Activated CD4-positive, alpha-beta T cell treated with anti-CD3 and anti-CD28 coated beads for 48 hours (primary cell): ENCODE measurements at regions not wholly inside any gene's neighbourhood (a gene's known extent, or its start where the extent isn't known, plus 50 kb on each side); places are given as distances from the start of the nearest gene placed in this dataset.
"Not testable (repeated sequence)": the region's sequence is repeated elsewhere in the genome, so short reads cannot be mapped to it uniquely, and the experiment has no call there.

Experiments
- DNase-seq: peaks from one replicate; pipeline ENCODE4 v3.0.0-alpha.2; 2020

GRCh38 chr5:19285286-19285685 lies 702.7 kb downstream of the CDH18 start:
- DNase-seq: no peak

DNA sequence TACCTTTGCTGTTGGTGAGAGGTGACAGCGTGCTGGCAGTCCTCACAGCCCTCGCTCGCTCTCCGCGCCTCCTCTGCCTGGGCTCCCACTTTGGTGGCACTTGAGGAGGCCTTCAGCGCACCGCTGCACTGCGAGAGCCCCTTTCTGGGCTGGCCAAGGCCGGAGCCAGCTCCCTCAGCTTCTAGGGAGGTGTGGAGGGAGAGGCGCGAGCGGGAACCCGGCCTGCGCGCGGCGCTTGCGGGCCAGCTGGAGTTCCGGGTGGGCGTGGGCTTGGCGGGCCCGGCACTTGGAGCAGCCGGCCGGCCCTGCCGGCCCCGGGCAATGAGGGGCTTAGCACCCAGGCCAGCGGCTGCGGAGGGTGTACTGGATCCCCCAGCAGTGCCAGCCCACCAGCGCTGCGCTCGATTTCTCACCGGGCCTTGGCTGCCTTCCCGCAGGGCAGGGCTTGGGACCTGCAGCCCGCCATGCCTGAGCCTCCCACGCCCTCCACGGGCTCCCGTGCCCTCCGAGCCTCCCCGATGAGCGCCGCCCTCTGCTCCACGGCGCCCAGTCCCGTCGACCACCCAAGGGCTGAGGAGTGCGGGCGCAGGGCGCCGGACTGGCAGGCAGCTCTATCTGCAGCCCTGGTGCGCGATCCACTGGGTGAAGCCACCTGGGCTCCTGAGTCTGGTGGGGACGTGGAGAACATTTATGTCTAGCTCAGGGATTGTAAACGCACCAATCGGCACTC lies 700.3 kb downstream of the CDH18 start:
- DNase-seq: not testable (repeated sequence)

DNA sequence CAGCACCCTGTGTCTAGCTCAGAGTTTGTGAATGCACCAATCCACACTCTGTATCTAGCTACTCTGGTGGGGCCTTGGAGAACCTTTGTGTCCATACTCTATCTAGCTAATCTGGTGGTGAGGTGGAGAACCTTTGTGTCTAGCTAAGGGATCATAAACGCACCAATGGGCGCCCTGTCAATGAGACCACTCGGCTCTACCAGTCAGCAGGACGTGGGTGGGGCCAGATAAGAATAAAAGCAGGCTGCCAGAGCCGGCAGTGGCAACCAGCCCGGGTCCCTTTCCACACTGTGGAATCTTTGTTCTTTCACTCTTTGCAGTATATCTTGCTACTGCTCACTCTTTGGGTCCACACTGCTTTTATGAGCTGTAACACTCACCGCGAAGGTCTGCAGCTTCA lies 699.7 kb downstream of the CDH18 start:
- DNase-seq: not testable (repeated sequence)

DNA sequence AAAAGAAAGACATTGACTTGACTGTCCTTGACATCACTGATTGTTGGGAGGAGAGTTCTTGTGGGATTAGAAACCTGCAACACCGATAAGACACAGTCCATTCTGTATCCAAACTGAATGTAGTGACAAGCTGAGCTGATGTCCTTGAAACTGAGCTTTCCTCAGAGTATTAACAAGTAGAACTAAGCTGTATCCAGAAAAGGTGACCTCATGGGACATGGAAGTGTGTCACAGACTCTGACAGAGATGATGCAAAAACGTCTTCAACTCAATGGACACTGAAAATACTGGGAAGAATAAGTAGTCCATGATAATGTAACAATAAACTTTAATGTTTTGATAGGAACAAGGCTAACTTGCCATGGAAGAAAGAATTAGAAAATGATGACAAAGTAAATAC lies 690.1 kb downstream of the CDH18 start:
- no peak for DNase-seq

DNA sequence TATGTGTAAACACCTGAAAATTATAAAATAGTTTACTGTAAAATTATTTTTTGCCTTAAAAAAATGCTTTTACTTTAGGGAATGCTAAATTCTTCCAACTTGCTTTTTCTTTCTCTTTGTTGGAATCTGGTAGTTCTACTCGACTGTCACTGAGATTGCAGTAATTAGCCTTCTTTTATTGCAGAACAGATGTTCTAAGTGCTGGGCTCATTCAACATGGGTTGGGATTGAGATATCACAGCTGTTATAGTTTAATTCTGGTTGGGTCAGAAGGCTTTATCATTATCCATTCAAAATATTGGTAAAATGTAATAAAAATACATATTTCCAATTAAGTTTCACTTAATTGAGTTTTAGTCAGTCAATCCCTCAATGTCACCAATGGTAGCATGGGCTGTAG lies 686.7 kb downstream of the CDH18 start:
- DNase-seq: no peak

- DNase-seq: no peak
Measured at GRCh38 chr5:19314840-19315239, 673.2 kb downstream of the CDH18 start.

DNA sequence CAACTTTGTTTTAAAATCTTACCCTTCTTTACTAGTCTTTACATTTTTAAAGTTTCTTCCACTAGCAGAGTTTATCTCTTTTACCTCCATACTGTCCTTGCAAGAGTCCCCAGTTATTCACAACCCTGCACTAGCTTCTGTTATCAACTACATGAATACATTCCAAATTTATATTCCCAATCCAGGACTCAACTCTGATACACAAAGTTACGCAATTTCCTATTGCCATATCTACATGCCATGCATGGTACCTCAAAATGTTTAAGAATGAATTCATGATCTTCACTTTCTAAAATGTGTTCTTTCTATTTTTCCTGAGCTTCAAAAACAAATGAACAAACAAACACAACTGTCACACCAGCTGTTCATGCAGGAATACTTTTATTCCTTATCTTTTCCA lies 668.7 kb downstream of the CDH18 start:
- DNase-seq: no peak

- DNase-seq: no peak
Measured at GRCh38 chr5:19322716-19323485, 665.1 kb downstream of the CDH18 start.

DNA sequence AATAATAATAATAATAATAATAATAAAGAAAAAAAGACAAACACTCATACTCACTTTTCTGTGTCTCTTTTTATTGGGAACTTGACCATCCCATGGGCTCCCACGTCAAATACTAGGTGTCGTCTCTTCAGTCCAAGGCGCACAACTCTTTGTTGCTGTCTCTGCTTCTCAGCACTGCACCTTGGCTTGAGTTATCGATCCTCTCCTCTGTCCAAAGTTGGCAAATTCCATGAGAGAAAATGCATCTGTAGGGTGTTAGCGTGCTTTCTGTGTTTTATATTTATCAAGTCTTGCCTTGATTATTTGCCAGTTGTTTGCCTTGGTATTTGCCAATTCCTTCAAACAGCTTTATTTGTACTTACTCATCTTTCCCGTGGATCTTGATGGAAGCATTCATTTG lies 653.7 kb downstream of the CDH18 start:
- no peak for DNase-seq

GRCh38 chr5:19342942-19343341 lies 645.1 kb downstream of the CDH18 start:
- DNase-seq: no peak

DNA sequence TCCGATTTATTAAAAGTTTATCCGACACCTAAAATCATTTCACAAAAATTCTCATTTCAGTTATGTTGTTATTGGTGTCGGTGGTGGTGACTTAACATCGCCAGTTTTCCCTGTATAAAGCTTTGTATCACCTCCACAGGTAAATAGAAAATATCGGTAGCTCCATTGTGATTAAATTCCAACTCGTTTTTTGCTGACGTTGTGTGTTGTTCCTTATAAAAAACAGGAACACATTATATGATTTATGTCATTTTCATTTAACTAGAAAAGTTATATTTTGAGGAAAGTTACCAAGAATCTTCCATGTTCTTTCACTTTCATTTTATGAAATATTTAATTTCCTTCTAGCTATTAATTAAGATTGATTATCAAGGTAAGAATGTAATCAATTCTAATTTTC lies 635.9 kb downstream of the CDH18 start:
- DNase-seq: no peak

DNA sequence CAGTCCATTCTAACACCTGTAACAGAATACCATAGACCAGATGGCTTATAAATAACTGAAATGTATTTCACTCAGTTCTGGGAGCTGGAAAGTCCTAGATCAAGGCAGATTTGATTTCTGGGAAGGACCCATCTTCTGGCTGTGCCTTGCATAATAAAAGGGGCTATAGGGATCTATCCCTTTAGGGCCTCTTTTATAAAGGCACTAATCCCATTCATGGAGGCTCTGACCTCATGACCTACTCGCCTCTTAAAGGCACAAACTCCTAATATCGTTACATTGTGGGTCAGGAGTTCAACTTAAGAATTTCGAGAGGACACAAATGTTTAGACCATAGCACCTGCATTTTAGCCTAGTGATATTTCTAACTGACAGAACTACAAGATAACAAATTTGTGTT lies 619.0 kb downstream of the CDH18 start:
- no peak for DNase-seq

DNA sequence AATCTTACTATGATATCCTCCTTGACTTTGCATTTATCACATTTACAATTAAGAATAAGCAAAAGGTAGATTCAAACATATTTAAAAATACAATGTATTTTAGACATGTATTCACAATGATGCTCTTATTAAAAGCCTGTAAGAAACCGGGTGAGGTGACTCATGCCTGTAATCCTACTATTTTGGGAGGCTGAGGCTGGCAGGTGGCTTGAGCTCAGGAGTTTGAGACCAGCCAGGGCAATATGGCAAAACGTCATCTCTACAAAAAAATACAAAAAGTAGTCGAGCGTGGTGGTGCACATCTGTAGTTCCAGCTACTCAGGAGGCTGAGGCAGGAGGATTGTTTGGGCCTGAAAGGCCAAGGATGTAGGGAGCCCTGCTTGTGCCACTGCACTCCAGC lies 618.4 kb downstream of the CDH18 start:
- DNase-seq: no peak

DNA sequence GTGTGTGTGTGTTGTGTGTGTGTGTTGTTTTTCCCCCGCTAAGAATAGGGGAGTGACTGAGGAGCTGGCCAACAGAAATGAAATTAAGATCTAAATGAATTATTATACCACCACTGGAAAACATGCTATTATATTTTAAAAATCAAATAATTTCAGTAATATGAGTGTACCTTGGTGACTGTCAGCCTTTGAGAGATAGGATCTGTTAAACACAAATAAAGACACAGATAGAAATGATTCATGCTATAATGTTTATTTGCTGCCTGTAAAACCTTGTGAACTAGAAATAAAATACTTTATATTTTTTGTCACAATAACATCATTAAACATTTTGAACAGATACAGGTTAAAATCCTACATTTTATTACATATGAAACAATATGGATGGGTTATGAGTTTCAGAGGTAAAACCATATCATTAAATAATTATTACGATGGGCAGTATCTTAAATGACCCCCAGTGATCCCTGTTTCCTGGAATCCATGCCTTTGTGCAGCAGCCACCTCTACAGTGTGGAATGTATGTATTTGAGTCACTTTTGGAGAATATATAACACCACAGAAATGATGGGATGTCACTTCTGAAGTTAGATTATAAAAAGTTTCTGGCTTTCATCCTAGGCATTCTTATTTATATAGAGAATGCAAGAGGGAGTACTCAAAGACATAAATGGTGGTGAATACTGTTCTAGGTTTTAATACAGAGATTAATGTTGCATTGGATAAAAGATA lies 617.2 kb downstream of the CDH18 start:
- no peak for DNase-seq

DNA sequence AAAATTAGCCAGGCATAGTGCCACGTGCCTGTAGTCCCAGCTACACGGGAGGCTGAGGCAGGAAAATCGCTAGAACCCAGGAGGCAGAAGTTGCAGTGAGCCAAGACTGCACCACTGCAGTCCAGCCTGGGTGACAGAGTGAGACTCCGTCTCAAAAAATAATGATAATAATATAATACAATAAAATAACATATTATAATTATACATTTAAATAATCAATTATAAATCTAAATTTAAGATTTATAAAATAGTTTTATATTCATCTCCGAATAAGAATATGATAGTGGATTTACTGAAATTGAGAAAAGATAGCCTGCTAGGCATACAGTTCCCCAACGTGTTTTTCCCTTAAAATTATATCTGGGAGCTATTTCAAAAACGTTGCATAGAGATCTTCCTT lies 599.6 kb downstream of the CDH18 start:
- DNase-seq: no peak

DNA sequence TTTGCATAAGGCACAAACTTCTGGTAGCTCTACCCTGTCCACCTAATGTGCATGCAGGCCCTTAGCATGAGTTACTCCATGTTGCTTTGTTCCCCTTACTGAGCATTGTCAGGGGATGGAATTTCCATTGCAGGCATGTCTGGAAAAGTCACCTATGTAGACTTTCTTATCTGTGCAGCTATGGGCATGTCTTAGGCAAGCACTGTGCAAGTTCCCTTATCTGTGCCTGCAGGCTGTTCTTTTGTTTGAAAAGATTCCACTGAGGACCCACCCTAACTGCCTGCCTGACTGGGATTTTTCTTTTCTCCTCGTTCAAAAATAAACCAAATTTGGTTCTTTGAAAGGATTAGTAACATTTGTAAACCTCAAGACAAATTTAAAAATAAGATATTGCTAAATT lies 587.0 kb downstream of the CDH18 start:
- DNase-seq: no peak

- no peak for DNase-seq
Measured at GRCh38 chr5:19406576-19407365, 581.2 kb downstream of the CDH18 start.

DNA sequence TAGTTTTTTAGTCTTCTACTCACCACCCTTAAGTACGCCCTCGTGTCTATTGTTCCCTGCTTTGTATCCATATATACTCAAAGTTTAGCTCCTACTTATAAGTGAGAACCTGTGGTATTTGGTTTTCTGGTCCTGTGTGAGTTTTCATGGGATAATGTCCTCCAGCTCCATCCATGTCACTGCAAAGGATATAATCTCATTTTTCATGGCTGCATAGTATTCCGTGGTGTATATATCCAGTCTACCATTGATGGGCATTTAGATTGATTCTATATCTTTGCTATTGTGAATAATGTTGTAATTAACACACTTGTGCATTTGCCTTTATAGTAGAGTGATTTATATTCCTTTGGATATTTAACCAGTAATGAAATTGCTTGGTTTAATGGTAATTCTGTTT lies 579.9 kb downstream of the CDH18 start:
- no peak for DNase-seq

- DNase-seq: no peak
Measured at GRCh38 chr5:19411936-19412335, 576.1 kb downstream of the CDH18 start.
